ENCODE measurements at regions not wholly inside any gene's neighbourhood (a gene's known extent, or its start where the extent isn't known, plus 50 kb on each side); places are given as distances from the start of the nearest gene placed in this dataset.
A peak's percentile ranks its signal among the peaks of the same experiment; 100 is the strongest.

- no peak for DNase-seq
Observed at GRCh38 chr14:38074754-38075153, 132.9 kb upstream of the SSTR1 start.

GRCh38 chr14:38078393-38078792 lies 129.3 kb upstream of the SSTR1 start:
- DNase-seq, result peak; percentile 92

- peak; percentile 46 for DNase-seq
Observed at GRCh38 chr14:38079268-38079667, 128.4 kb upstream of the SSTR1 start.

- no peak for DNase-seq
Observed at GRCh38 chr14:38079886-38080285, 127.8 kb upstream of the SSTR1 start.

GRCh38 chr14:38080696-38081095 lies 127.0 kb upstream of the SSTR1 start:
- DNase-seq, result no peak

- DNase-seq, result peak; percentile 96
Observed at GRCh38 chr14:38083039-38083438, 124.7 kb upstream of the SSTR1 start.

- DNase-seq, result no peak
Observed at GRCh38 chr14:38089123-38089522, 118.6 kb upstream of the SSTR1 start.

GRCh38 chr14:38090506-38090905 lies 117.2 kb upstream of the SSTR1 start:
- DNase-seq, result no peak

GRCh38 chr14:38098074-38098836 lies 109.4 kb upstream of the SSTR1 start:
- no peak for DNase-seq

GRCh38 chr14:38101679-38102078 lies 106.0 kb upstream of the SSTR1 start:
- no peak for DNase-seq

- no peak for DNase-seq
Observed at GRCh38 chr14:38103542-38104225, 104.0 kb upstream of the SSTR1 start.

- DNase-seq, result no peak
Observed at GRCh38 chr14:38105106-38105702, 102.5 kb upstream of the SSTR1 start.

GRCh38 chr14:38107216-38107631 lies 100.5 kb upstream of the SSTR1 start:
- DNase-seq, result no peak

GRCh38 chr14:38108681-38109080 lies 99.0 kb upstream of the SSTR1 start:
- DNase-seq, result no peak

- no peak for DNase-seq
Observed at GRCh38 chr14:38110258-38110657, 97.4 kb upstream of the SSTR1 start.

- no peak for DNase-seq
Observed at GRCh38 chr14:38111046-38111445, 96.7 kb upstream of the SSTR1 start.

- no peak for DNase-seq
Observed at GRCh38 chr14:38113546-38113945, 94.2 kb upstream of the SSTR1 start.

- DNase-seq, result no peak
Observed at GRCh38 chr14:38116895-38117294, 90.8 kb upstream of the SSTR1 start.

- DNase-seq, result no peak
Observed at GRCh38 chr14:38120109-38120508, 87.6 kb upstream of the SSTR1 start.

GRCh38 chr14:38121320-38122020 lies 86.2 kb upstream of the SSTR1 start:
- no peak for DNase-seq

GRCh38 chr14:38122241-38122640 lies 85.5 kb upstream of the SSTR1 start:
- DNase-seq, result no peak

GRCh38 chr14:38124506-38124905 lies 83.2 kb upstream of the SSTR1 start:
- no peak for DNase-seq

- DNase-seq, result no peak
Observed at GRCh38 chr14:38125481-38126037, 82.1 kb upstream of the SSTR1 start.
